Thoracic aorta (tissue), 2 donors: ENCODE measurements at regions not wholly inside any gene's neighbourhood (a gene's known extent, or its start where the extent isn't known, plus 50 kb on each side); places are given as distances from the start of the nearest gene placed in this dataset.

Experiments used
- ATAC-seq: fragments of 150-250 bp; one replicate; pipeline ENCODE4 v1.8.0; 2017; ENCODE audit warnings: low read depth; ENCODE audit not compliant: insufficient number of reproducible peaks, low FRiP score
- DNase-seq: peaks from one replicate; pipeline ENCODE4 v3.0.0-alpha.2; 2020; ENCODE audit warnings: low spot score
- H3K27ac ChIP-seq, 2 donors: fragments of 200-600 bp; sonication (generic); 1 replicate in 1 of 2; 2 replicates in 1 of 2; pipeline ENCODE4 v1.5.1; 2016; ENCODE audit warnings: mild to moderate bottlenecking in 2 of 2, moderate library complexity in 2 of 2
- H3K27me3 ChIP-seq: fragments of 200-600 bp; sonication (generic); replicated peaks from 2 replicates; pipeline ENCODE4 v1.6.0; 2016; ENCODE audit warnings: mild to moderate bottlenecking; ENCODE audit not compliant: insufficient read depth
- H3K36me3 ChIP-seq: fragments of 200-600 bp; sonication (generic); one replicate; pipeline ENCODE4 v1.5.1; 2016
- H3K4me1 ChIP-seq, 2 donors: fragments of 200-600 bp; sonication (generic); 1 replicate in 1 of 2; 2 replicates in 1 of 2; pipeline versions ENCODE4 v1.5.1 to v1.6.0; 2016; ENCODE audit warnings: low read depth in 2 of 2, mild to moderate bottlenecking in 1 of 2; ENCODE audit not compliant: control insufficient read depth in 1 of 2
- H3K4me3 ChIP-seq: fragments of 200-600 bp; sonication (generic); 2 replicates; pipeline ENCODE4 v1.5.1; 2016; ENCODE audit warnings: mild to moderate bottlenecking
- H3K9me3 ChIP-seq: fragments of 200-600 bp; sonication (generic); 2 replicates; pipeline ENCODE4 v1.5.1; 2016
- TF ChIP-seq, protein P1 (sequence below): fragments of 200-600 bp; sonication (generic); IDR thresholded peaks from one replicate; pipeline ENCODE4 v1.5.1; 2019; ENCODE audit warnings: antibody characterized with exemption

- Histone ChIP-seq H3K27me3 (no peaks in the 10 kb centered on the region), H3K4me1 (no peaks in the 10 kb centered on the region), H3K4me3 (no peak overlapping the region), H3K9me3 (no peaks in the 10 kb centered on the region), H3K27ac (no peak overlapping the region), H3K36me3 (no peaks in the 10 kb centered on the region)
- ATAC-seq: no peak
- DNase-seq: no peak
- TF ChIP-seq, protein P1, sequence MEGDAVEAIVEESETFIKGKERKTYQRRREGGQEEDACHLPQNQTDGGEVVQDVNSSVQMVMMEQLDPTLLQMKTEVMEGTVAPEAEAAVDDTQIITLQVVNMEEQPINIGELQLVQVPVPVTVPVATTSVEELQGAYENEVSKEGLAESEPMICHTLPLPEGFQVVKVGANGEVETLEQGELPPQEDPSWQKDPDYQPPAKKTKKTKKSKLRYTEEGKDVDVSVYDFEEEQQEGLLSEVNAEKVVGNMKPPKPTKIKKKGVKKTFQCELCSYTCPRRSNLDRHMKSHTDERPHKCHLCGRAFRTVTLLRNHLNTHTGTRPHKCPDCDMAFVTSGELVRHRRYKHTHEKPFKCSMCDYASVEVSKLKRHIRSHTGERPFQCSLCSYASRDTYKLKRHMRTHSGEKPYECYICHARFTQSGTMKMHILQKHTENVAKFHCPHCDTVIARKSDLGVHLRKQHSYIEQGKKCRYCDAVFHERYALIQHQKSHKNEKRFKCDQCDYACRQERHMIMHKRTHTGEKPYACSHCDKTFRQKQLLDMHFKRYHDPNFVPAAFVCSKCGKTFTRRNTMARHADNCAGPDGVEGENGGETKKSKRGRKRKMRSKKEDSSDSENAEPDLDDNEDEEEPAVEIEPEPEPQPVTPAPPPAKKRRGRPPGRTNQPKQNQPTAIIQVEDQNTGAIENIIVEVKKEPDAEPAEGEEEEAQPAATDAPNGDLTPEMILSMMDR: no peak
These were observed 224.7 kb upstream of the ASIC2 start for GRCh38 chr17:33517746-33518145.

GRCh38 chr17:33519692-33520091, 226.6 kb upstream of the ASIC2 start:
- H3K27me3 ChIP-seq: no peaks in the 10 kb centered on the region
- H3K27ac ChIP-seq: no peak overlapping the region
- no peaks in the 10 kb centered on the region for H3K36me3 ChIP-seq
- H3K9me3 ChIP-seq: no peaks in the 10 kb centered on the region
- TF ChIP-seq, protein P1: no peak
- H3K4me1 ChIP-seq: no peaks in the 10 kb centered on the region
- DNase-seq: no peak
- H3K4me3 ChIP-seq: no peak overlapping the region
- no peak for ATAC-seq

DNA sequence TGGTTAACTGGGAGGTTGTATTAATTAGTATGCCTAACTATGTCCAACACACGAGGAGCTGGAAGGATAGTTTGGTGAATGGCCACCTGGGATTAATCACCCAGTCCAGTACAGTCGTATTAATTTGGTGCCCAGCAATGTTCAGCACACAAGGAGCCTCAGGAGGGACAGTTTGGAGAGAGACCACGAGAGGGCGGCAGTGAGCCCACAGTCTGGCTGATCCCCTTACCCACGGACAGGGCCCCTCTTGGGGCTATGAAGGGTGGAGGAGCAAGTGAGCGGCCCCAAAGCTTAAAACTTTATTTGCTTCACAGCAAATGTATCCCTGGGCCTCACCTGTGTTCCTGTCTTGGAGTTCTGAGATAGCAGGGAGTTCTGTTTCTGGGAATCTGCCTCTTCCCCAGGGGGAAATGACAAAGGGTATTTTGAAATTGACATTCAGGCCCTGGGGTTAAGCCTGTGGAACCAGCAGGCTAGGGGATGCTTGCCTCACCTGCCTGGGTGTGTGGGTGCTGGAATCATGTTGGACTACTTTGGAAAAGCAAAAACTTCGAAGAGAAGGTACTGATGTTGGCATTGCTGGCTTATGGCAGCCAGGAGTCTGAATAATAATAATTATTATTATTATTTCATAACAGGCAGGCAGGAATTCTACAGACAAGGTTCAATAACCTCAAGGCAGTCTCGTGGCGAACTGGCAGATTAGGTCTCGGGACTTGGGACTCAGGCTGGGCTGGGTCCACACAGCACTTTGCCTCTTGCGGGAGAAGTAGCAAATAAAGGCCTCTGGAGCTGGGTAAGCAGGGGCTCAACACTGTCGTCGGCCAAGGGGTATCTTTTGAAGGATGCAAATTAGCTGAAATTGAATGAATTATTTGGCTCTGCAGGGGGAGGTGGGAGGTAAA, 227.6 kb upstream of the ASIC2 start:
- H3K27me3 ChIP-seq: no peaks in the 10 kb centered on the region
- no peaks in the 10 kb centered on the region for H3K4me1 ChIP-seq
- H3K4me3 ChIP-seq: no peak overlapping the region
- no peaks in the 10 kb centered on the region for H3K36me3 ChIP-seq
- H3K27ac ChIP-seq: no peak overlapping the region
- ATAC-seq (no peak), DNase-seq (no peak)
- TF ChIP-seq, protein P1: peak; percentile 50
- no peaks in the 10 kb centered on the region for H3K9me3 ChIP-seq

- DNase-seq: no peak
- H3K4me3 ChIP-seq: no peak overlapping the region
- H3K27me3 ChIP-seq: no peaks in the 10 kb centered on the region
- TF ChIP-seq, protein P1: no peak
- no peak overlapping the region for H3K27ac ChIP-seq
- no peaks in the 10 kb centered on the region for H3K4me1 ChIP-seq
- H3K36me3 ChIP-seq: no peaks in the 10 kb centered on the region
- H3K9me3 ChIP-seq: no peaks in the 10 kb centered on the region
- ATAC-seq: no peak
These were observed 228.7 kb upstream of the ASIC2 start for GRCh38 chr17:33521784-33522183.

DNA sequence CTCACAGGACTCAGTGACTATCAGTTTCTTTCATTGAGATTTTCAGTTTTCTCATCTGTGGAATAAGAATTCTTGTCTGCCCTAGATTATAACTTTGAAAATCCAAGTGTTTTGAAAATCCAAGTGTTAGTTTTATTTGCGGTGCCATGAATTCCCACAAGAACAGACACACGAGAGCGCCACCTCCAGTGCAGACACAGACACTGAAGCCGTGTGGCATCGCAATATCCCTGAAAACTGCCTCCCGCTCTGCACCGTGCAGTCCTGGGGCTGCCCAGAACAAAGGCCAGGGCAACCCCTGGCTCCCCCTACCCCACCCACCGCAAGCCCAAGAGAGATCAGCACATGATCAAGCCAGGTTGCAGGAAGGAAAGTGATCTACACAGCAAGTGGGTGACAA, 229.5 kb upstream of the ASIC2 start:
- no peaks in the 10 kb centered on the region for H3K9me3 ChIP-seq
- TF ChIP-seq, protein P1: no peak
- no peaks in the 10 kb centered on the region for H3K27me3 ChIP-seq
- no peak overlapping the region for H3K4me3 ChIP-seq
- DNase-seq (no peak), ATAC-seq (no peak)
- H3K4me1 ChIP-seq: no peaks in the 10 kb centered on the region
- no peaks in the 10 kb centered on the region for H3K36me3 ChIP-seq
- no peak overlapping the region for H3K27ac ChIP-seq
